ENCODE measurements at regions not wholly inside any gene's neighbourhood (a gene's known extent, or its start where the extent isn't known, plus 50 kb on each side); places are given as distances from the start of the nearest gene placed in this dataset.
"Not testable (repeated sequence)": the region's sequence is repeated elsewhere in the genome, so short reads cannot be mapped to it uniquely, and the experiment has no call there.

GRCh38 chr14:21820631-21821030 lies 147.0 kb upstream of the OR4E1 start:
- no peaks in the 10 kb centered on the region for H3K27me3 ChIP-seq
- no peak overlapping the region for H3K4me3 ChIP-seq
- no peak for DNase-seq (ENCODE audit: extremely low spot score in 2 of 2)
- intact Hi-C loops (cut with DNase I): no loop called here
- no peak overlapping the region for H3K27ac ChIP-seq
- H3K9me3 ChIP-seq: no peaks in the 10 kb centered on the region
- TF ChIP-seq CTCF (IDR thresholded peaks at IDR 0.05) (no peak), POLR2AphosphoS5 (IDR thresholded peaks at IDR 0.05; ENCODE audit: insufficient read depth in 1 of 2, low read depth in 1 of 2) (no peak), POLR2A (IDR thresholded peaks at IDR 0.05) (no peak)
- no peaks in the 10 kb centered on the region for H3K4me1 ChIP-seq
- H3K36me3 ChIP-seq: no peaks in the 10 kb centered on the region

- H3K4me3 ChIP-seq; DNase-seq (ENCODE audit: extremely low spot score in 2 of 2); H3K36me3 ChIP-seq; H3K27ac ChIP-seq; H3K9me3 ChIP-seq; H3K27me3 ChIP-seq; H3K4me1 ChIP-seq; intact Hi-C loops (cut with DNase I): not testable (repeated sequence)
These were observed 146.3 kb upstream of the OR4E1 start for GRCh38 chr14:21819891-21820290.

- H3K9me3 ChIP-seq; DNase-seq (ENCODE audit: extremely low spot score in 2 of 2); H3K27me3 ChIP-seq; H3K4me1 ChIP-seq; H3K27ac ChIP-seq; intact Hi-C loops (cut with DNase I); H3K4me3 ChIP-seq; H3K36me3 ChIP-seq: not testable (repeated sequence)
These were observed 143.4 kb upstream of the OR4E1 start for GRCh38 chr14:21817010-21817409.

GRCh38 chr14:21807975-21808374 lies 134.4 kb upstream of the OR4E1 start:
- H3K27ac ChIP-seq: no peak overlapping the region
- no peaks in the 10 kb centered on the region for H3K27me3 ChIP-seq
- no peaks in the 10 kb centered on the region for H3K4me1 ChIP-seq
- no peaks in the 10 kb centered on the region for H3K9me3 ChIP-seq
- H3K4me3 ChIP-seq: no peak overlapping the region
- TF ChIP-seq POLR2A (IDR thresholded peaks at IDR 0.05) (no peak), POLR2AphosphoS5 (IDR thresholded peaks at IDR 0.05; ENCODE audit: insufficient read depth in 1 of 2, low read depth in 1 of 2) (no peak), CTCF (IDR thresholded peaks at IDR 0.05) (no peak)
- no peak for DNase-seq (ENCODE audit: extremely low spot score in 2 of 2)
- intact Hi-C loops (cut with DNase I): no loop called here
- H3K36me3 ChIP-seq: no peaks in the 10 kb centered on the region

- Histone ChIP-seq H3K4me3 (no peak overlapping the region), H3K27ac (no peak overlapping the region), H3K27me3 (no peaks in the 10 kb centered on the region), H3K4me1 (no peaks in the 10 kb centered on the region), H3K9me3 (no peaks in the 10 kb centered on the region), H3K36me3 (no peaks in the 10 kb centered on the region)
- DNase-seq (ENCODE audit: extremely low spot score in 2 of 2): no peak
- intact Hi-C loops (cut with DNase I): no loop called here
- TF ChIP-seq CTCF (IDR thresholded peaks at IDR 0.05) (no peak), POLR2A (IDR thresholded peaks at IDR 0.05) (no peak), POLR2AphosphoS5 (IDR thresholded peaks at IDR 0.05; ENCODE audit: insufficient read depth in 1 of 2, low read depth in 1 of 2) (no peak)
These were observed 131.4 kb upstream of the OR4E1 start for GRCh38 chr14:21804981-21805380.

GRCh38 chr14:21802441-21802840 lies 128.8 kb upstream of the OR4E1 start:
- no peaks in the 10 kb centered on the region for H3K9me3 ChIP-seq
- no peak overlapping the region for H3K27ac ChIP-seq
- intact Hi-C loops (cut with DNase I): no loop called here

More at GRCh38 chr14:21802441-21802840, 128.8 kb upstream of the OR4E1 start:
- Histone ChIP-seq H3K27me3 (no peaks in the 10 kb centered on the region), H3K4me3 (no peak overlapping the region), H3K4me1 (no peaks in the 10 kb centered on the region), H3K36me3 (no peaks in the 10 kb centered on the region)
- DNase-seq (ENCODE audit: extremely low spot score in 2 of 2): no peak
- TF ChIP-seq POLR2AphosphoS5 (IDR thresholded peaks at IDR 0.05; ENCODE audit: insufficient read depth in 1 of 2, low read depth in 1 of 2): no peak
- TF ChIP-seq POLR2A (IDR thresholded peaks at IDR 0.05): no peak
- TF ChIP-seq CTCF (IDR thresholded peaks at IDR 0.05): no peak

Measured in vagina (tissue), 2 donors.